ENCODE measurements at regions not wholly inside any gene's neighbourhood (a gene's known extent, or its start where the extent isn't known, plus 50 kb on each side); places are given as distances from the start of the nearest gene placed in this dataset.

DNA sequence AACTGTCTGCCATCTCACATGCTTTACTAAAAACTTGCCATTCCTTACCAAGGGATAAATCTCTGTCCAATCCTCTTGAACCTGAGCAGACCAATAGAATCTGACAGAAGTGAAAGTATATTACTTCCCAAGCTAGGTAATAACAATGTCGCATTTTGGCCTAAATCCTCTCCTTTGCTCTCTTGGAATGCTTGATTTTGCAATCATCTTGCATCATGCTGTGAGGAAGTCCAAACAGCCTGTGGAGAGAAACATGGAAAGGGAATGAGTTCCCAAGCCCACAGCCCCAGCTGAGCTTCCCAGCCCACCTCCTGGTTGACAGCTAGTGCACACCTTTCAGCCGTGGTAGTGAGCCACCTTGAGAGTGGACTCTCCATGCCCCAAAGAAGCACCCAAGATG lies 540.6 kb downstream of the STK39 start:
- TF ChIP-seq, protein P1, sequence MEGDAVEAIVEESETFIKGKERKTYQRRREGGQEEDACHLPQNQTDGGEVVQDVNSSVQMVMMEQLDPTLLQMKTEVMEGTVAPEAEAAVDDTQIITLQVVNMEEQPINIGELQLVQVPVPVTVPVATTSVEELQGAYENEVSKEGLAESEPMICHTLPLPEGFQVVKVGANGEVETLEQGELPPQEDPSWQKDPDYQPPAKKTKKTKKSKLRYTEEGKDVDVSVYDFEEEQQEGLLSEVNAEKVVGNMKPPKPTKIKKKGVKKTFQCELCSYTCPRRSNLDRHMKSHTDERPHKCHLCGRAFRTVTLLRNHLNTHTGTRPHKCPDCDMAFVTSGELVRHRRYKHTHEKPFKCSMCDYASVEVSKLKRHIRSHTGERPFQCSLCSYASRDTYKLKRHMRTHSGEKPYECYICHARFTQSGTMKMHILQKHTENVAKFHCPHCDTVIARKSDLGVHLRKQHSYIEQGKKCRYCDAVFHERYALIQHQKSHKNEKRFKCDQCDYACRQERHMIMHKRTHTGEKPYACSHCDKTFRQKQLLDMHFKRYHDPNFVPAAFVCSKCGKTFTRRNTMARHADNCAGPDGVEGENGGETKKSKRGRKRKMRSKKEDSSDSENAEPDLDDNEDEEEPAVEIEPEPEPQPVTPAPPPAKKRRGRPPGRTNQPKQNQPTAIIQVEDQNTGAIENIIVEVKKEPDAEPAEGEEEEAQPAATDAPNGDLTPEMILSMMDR (IDR thresholded peaks at IDR 0.05; ENCODE audit: low read depth, low read length, missing input control) = no peak
- no peak for TF ChIP-seq YY1 (IDR thresholded peaks at IDR 0.05)
